GM19463 (cell line): ENCODE measurements at regions not wholly inside any gene's neighbourhood (a gene's known extent, or its start where the extent isn't known, plus 50 kb on each side); places are given as distances from the start of the nearest gene placed in this dataset.
"Not testable (repeated sequence)": the region's sequence is repeated elsewhere in the genome, so short reads cannot be mapped to it uniquely, and the experiment has no call there.

Experiments used
- ATAC-seq: cut with Tn5 transposase; IDR thresholded peaks from one replicate; pipeline ENCODE4 v1.9.1; 2021; ENCODE audit warnings: mild to moderate bottlenecking, moderate library complexity; ENCODE audit not compliant: unreplicated experiment

DNA sequence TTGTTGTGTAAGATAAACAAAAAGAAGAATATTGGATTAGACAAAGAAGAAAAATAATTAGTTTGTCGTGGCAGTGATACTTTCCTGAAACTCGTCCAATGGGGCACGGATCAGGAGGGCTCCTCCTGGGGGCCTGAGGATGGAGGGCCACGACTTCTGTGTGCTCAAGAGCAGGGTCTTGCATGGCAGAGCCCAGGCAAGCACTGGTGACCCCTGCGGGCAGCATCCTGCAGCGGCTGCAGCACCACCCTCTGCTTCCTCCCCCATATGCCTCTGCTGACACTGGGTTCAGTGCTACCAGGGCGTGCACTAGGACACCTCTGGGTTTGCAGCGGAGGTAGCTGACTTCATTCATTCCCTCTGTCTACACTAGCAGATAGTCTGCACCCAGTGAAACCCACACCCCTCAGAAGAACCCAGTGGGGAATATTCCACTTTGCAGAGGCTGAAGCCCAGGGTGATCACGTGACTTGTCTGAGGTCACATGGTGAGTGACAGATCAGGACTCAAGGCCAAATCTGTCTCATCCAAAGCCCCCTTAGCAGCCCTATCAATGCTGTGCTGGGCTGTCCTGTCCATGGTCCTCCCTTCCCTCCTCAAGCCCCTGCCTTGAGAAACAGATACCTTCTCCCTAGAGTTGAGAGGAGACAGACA is 375.5 kb downstream of the TCERG1L start:
- ATAC-seq = no peak

DNA sequence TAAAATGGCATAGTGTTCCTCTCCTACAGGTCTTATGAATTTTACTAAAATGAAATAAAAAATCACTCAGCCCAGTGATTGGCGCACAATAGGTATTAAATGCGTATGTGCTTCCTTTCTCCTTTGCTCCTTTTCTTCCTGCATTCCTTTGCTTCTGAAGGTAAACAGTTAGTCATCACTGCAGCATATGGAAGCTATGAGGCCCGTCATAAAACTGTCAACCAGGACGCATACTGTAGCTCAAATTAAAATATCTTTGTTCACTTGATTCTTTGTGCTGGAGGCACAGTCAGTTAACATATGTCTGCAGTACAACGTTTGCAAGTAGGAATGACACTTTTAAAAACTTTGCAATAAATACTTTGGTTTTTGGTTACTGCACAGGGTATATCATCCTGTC is 374.7 kb downstream of the TCERG1L start:
- no peak for ATAC-seq

- ATAC-seq = no peak
Measured at GRCh38 chr10:130938051-130938450, 373.5 kb downstream of the TCERG1L start.

- not testable (repeated sequence) for ATAC-seq
Measured at GRCh38 chr10:130938891-130939290, 372.6 kb downstream of the TCERG1L start.

- ATAC-seq = no peak
Measured at GRCh38 chr10:130941886-130942285, 369.6 kb downstream of the TCERG1L start.

DNA sequence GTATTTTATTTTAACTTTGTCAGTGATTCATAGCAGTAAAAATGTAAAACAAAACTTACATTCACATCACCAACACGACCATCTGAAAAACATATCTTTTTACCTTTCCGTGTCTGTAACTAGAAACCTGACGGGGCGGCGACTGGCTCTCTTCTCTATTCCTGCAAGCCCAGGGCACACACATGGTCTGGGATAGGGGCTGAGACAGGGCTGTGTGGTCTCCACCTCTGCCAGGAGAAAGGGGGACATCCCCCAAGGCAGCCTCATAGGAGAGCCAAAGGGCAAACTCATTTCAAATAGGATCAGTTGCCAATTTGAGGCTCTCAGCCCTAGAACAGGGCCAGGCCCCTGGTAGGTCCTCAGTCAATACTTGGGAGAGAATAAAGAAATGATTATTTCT is 359.4 kb downstream of the TCERG1L start:
- no peak for ATAC-seq

GRCh38 chr10:130954326-130954905 is 357.1 kb downstream of the TCERG1L start:
- no peak for ATAC-seq

DNA sequence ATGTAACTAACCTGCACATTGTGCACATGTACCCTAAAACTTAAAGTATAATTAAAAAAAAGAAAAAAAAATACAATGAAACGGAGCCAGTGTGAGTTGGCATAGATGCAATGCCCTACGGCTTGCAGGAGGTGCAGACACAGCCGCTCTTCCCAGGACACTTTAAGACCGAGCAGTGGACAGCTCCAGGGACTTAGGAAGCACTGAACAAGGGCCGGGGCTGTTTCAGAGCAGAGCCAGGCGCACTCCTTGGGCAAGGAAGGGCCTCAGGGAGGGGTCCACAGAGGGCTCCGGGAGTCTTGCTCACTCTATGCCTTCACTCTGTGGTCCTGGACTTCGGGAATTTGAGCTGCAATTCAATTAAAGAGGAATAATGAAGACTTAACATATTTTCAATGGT is 355.3 kb downstream of the TCERG1L start:
- ATAC-seq = no peak

GRCh38 chr10:130957423-130957822 is 354.1 kb downstream of the TCERG1L start:
- no peak for ATAC-seq

- ATAC-seq = no peak
Measured at GRCh38 chr10:130958003-130958402, 353.5 kb downstream of the TCERG1L start.

- no peak for ATAC-seq
Measured at GRCh38 chr10:130958981-130959751, 352.4 kb downstream of the TCERG1L start.

GRCh38 chr10:130959752-130960195 is 351.7 kb downstream of the TCERG1L start:
- no peak for ATAC-seq

DNA sequence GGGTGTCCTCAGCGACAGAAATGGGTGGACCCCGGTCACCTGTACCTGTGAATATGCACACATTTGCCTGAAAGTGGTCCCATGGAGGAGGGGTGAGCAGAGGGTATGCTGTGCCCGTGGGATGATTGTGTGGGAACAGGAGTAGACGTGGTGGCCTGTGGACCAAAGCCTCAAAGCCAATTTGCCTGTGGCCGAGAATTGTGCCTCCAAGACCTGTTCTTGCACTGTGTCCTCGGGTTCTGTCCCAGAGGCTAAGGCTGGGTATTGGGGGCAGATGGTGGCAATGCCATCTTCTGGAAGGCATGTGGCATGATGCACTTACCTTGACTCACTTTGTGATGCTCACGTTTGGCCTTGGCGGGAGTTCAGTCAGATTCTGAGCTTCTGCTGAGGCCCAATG is 351.0 kb downstream of the TCERG1L start:
- ATAC-seq = no peak

GRCh38 chr10:130961506-130962239 is 349.8 kb downstream of the TCERG1L start:
- no peak for ATAC-seq

DNA sequence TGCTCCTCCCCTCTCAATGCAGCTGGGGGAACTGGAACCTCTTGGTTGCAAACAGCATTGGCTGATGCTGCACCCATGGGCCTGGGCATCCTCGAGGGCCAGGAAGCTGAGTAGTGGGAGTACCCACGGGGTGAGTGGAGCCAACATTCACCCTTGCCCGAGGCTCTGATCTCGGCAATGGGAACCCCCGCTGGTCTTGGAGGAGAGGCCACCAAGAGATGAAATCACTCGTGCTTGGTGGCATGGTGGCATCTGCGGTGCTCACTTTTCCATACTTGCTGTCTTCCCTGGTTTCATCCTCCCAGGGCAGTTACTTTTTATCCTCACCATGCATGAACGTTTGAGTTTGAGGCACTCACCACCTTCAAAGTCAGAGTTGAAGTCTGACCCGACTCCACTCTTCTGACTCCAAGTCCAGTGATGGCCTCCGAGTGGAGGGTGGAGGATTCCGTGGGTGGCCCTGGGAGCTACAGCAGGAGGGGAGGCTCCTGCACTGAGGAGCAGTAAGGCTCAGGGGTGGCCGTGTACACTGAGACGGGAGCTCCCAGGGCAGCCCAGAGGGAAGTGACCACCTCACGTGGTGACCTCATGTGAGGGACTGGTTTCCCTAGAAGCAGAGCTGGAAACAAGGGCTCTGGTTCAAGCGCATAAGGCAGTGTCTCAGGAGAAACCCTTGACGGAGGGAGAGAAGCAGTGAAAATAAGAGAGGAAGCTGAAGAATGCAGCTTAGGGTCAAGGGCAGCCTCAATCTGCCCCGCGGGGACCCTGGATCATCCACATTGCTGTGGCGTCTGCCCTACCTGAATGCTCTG is 349.1 kb downstream of the TCERG1L start:
- ATAC-seq = no peak

GRCh38 chr10:130963052-130963393 is 348.5 kb downstream of the TCERG1L start:
- ATAC-seq = no peak

- no peak for ATAC-seq
Measured at GRCh38 chr10:130963786-130964522, 347.6 kb downstream of the TCERG1L start.

DNA sequence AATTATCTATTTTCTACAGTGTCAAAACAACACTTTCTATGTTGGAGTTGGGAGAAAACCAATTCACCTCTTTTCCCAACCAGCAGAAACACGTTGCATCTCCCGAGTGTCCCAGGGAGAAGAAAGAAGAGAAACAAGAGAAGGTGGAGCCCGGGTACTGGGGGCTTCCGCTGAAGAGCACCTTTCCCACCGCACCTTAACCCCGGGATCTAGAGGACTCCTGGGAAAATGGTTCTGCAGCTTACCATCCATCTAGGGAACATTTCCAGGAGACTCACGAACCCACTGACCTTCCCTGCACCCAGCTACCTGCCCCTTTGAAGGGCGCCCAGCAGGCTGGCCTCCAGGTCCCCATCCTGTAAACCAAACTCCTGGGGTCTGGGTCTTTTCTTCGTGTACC is 346.8 kb downstream of the TCERG1L start:
- ATAC-seq = no peak

DNA sequence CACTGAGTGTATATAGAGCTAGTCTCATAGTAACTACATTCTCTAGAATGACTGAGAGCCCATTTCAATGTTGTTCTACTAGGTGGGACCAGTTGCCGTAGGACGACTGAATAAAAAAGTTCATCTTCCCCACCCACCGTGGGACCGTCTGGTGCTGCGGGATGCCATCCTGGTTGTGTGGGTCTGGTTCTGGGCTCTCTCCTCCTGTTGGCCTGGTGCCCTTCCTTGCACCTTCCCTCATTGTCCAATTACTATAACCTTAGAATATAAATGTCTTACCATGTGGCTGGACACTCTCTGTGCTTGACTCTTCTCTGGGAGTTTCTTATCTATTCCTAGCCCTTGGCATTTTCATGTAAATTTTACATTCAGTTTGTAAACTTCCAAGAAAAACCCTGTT is 344.4 kb downstream of the TCERG1L start:
- no peak for ATAC-seq

- ATAC-seq = no peak
Measured at GRCh38 chr10:130967784-130968183, 343.7 kb downstream of the TCERG1L start.
